H1 (cell line): ENCODE measurements at regions not wholly inside any gene's neighbourhood (a gene's known extent, or its start where the extent isn't known, plus 50 kb on each side); places are given as distances from the start of the nearest gene placed in this dataset.

Experiments
- CTCF ChIA-PET: fragments of 300-600 bp; sonication (Branson Sonifier 250); formaldehyde crosslinking; loops from one replicate; lab custom pipeline; 2021; ENCODE audit not compliant: partially characterized antibody; lab: Charles Lee
- POLR2A ChIA-PET: fragments of 300-600 bp; sonication (Branson Sonifier 250); formaldehyde crosslinking; loops from one replicate; lab custom pipeline; 2021; ENCODE audit warnings: inconsistent platforms; ENCODE audit not compliant: partially characterized antibody; lab: Charles Lee
- DNase-seq, 2 experiments: peaks; one replicate each; pipeline versions ENCODE4 v3.0.0 to v3.0.0-alpha.2; 2010 to 2022; ENCODE audit warnings: low spot score in 2 of 2, low read depth in 1 of 2, mixed read lengths in 1 of 2
- FAIRE-seq: peaks from 2 replicates; lab custom pipeline; 2011; peaks lifted over from hg19 to GRCh38; lab: Jason Lieb, UNC
- H2AFZ ChIP-seq: 2 replicates; pipeline ENCODE4 v1.8.1; 2012; ENCODE audit warnings: low read length, inconsistent platforms
- H2AK5ac ChIP-seq: 2 replicates; pipeline ENCODE4 v1.6.1; 2013; ENCODE audit warnings: low read depth, low read length
- H2BK120ac ChIP-seq: replicated peaks from 2 replicates; pipeline ENCODE3; 2013; ENCODE audit warnings: low read depth, low read length, inconsistent platforms
- H2BK12ac ChIP-seq: 2 replicates; pipeline ENCODE4 v1.6.1; 2013; ENCODE audit warnings: low read depth, low read length
- H2BK15ac ChIP-seq: 2 replicates; pipeline ENCODE4 v1.6.1; 2013; ENCODE audit warnings: low read length
- H2BK20ac ChIP-seq: 2 replicates; pipeline ENCODE4 v1.6.1; 2013; ENCODE audit warnings: low read length
- H2BK5ac ChIP-seq: 2 replicates; pipeline ENCODE4 v1.6.1; 2013; ENCODE audit warnings: low read depth, low read length
- H3K14ac ChIP-seq: 2 replicates; pipeline ENCODE4 v1.6.1; 2013; ENCODE audit warnings: inconsistent platforms; ENCODE audit not compliant: insufficient read length
- H3K18ac ChIP-seq: 2 replicates; pipeline ENCODE4 v1.6.1; 2013; ENCODE audit warnings: low read length; ENCODE audit errors: extremely low read depth
- H3K23ac ChIP-seq: 2 replicates; pipeline ENCODE4 v1.6.1; 2013; ENCODE audit warnings: inconsistent platforms; ENCODE audit not compliant: insufficient read length
- H3K23me2 ChIP-seq: 2 replicates; pipeline ENCODE4 v1.6.1; 2013; ENCODE audit warnings: low read depth, low read length
- H3K27ac ChIP-seq: 2 replicates; pipeline ENCODE4 v1.6.1; 2011; ENCODE audit warnings: low read depth, low read length, inconsistent platforms
- H3K27me3 ChIP-seq, 4 experiments: replicated peaks in 1 of 4; 1 replicate in 1 of 4; 2 replicates in 3 of 4; pipeline versions ENCODE4 v1.6.1 to v1.8.1; 2011 to 2013; ENCODE audit warnings: low read length in 3 of 4, mild to moderate bottlenecking in 3 of 4, inconsistent platforms in 2 of 4, mixed read lengths in 2 of 4, moderate library complexity in 1 of 4; ENCODE audit not compliant: control insufficient read depth in 3 of 4, insufficient read depth in 3 of 4; ENCODE audit errors: extremely low read depth in 1 of 4
- H3K36me3 ChIP-seq, 4 experiments: 2 replicates each; pipeline versions ENCODE4 v1.6.1 to v1.8.1; 2011 to 2013; ENCODE audit warnings: mild to moderate bottlenecking in 4 of 4, low read length in 3 of 4, moderate library complexity in 2 of 4, control low read depth in 1 of 4, inconsistent platforms in 1 of 4; ENCODE audit not compliant: insufficient read depth in 4 of 4, control insufficient read depth in 2 of 4
- H3K4ac ChIP-seq: replicated peaks from 2 replicates; pipeline ENCODE3; 2013; ENCODE audit warnings: low read length, low read depth, mixed read lengths, inconsistent platforms; ENCODE audit not compliant: insufficient read length
- H3K4me1 ChIP-seq, 4 experiments: replicated peaks in 1 of 4; 1 replicate in 1 of 4; 2 replicates in 3 of 4; pipeline versions ENCODE4 v1.6.1 to v1.8.1; 2011 to 2013; ENCODE audit warnings: low read length in 3 of 4, inconsistent platforms in 2 of 4, mixed read lengths in 1 of 4; ENCODE audit not compliant: insufficient read depth in 4 of 4, control insufficient read depth in 3 of 4
- H3K4me2 ChIP-seq, 2 experiments: 2 replicates each; pipeline versions ENCODE4 v1.6.1 to v1.8.1; 2011 to 2013; ENCODE audit warnings: low read depth in 2 of 2, low read length in 2 of 2, control low read depth in 1 of 2, inconsistent platforms in 1 of 2, mild to moderate bottlenecking in 1 of 2; ENCODE audit not compliant: insufficient read depth in 1 of 2
- H3K4me3 ChIP-seq, 4 experiments: fragments of 200-600, 300-600 bp in 1 of 4; sonication (generic), shearing (Covaris generic), sonication (Bioruptor Twin) in 1 of 4; 2 replicates each; pipeline versions ENCODE4 v1.5.1 to v1.8.1; 2011 to 2016; ENCODE audit warnings: low read length in 4 of 4, low read depth in 3 of 4, control low read depth in 2 of 4, inconsistent platforms in 2 of 4, mild to moderate bottlenecking in 2 of 4, mixed read lengths in 1 of 4, moderate library complexity in 1 of 4; ENCODE audit not compliant: insufficient read depth in 2 of 4; ENCODE audit errors: extremely low read depth in 1 of 4
- H3K56ac ChIP-seq: replicated peaks from 2 replicates; pipeline ENCODE3; 2013; ENCODE audit warnings: low read depth, mild to moderate bottlenecking, mixed read lengths, low read length, inconsistent platforms; ENCODE audit not compliant: insufficient read length
- H3K79me1 ChIP-seq: 2 replicates; pipeline ENCODE4 v1.6.1; 2013; ENCODE audit warnings: low read depth, low read length, control low read depth
- H3K79me2 ChIP-seq, 2 experiments: 2 replicates each; pipeline versions ENCODE4 v1.6.1 to v1.8.1; 2012 to 2013; ENCODE audit warnings: low read length in 2 of 2, mild to moderate bottlenecking in 2 of 2, inconsistent platforms in 1 of 2; ENCODE audit not compliant: insufficient read depth in 2 of 2, control insufficient read depth in 1 of 2
- H3K9ac ChIP-seq, 4 experiments: replicated peaks in 1 of 4; 1 replicate in 1 of 4; 2 replicates in 3 of 4; pipeline versions ENCODE4 v1.6.1 to v1.8.1; 2011 to 2013; ENCODE audit warnings: low read depth in 3 of 4, low read length in 3 of 4, control low read depth in 2 of 4, mild to moderate bottlenecking in 2 of 4, moderate library complexity in 2 of 4, inconsistent platforms in 1 of 4; ENCODE audit errors: extremely low read depth in 1 of 4
- H3K9me3 ChIP-seq, 2 experiments: 2 replicates each; pipeline versions ENCODE4 v1.6.1 to v1.8.1; 2012 to 2013; ENCODE audit warnings: mild to moderate bottlenecking in 2 of 2, moderate library complexity in 2 of 2, control low read depth in 1 of 2, inconsistent platforms in 1 of 2, low read depth in 1 of 2, low read length in 1 of 2, mixed read lengths in 1 of 2; ENCODE audit not compliant: insufficient read depth in 2 of 2
- H4K20me1 ChIP-seq, 2 experiments: replicated peaks in 1 of 2; 2 replicates each; pipeline versions ENCODE3 to v1.8.1; 2011 to 2013; ENCODE audit warnings: inconsistent platforms in 2 of 2, low read length in 2 of 2, mild to moderate bottlenecking in 1 of 2; ENCODE audit not compliant: insufficient read depth in 2 of 2, control insufficient read depth in 1 of 2
- H4K5ac ChIP-seq: 2 replicates; pipeline ENCODE4 v1.6.1; 2013; ENCODE audit warnings: low read length, low read depth, mixed read lengths, inconsistent platforms; ENCODE audit not compliant: insufficient read length
- H4K8ac ChIP-seq: 2 replicates; pipeline ENCODE4 v1.8.0; 2013; ENCODE audit warnings: mild to moderate bottlenecking, moderate library complexity, low read length, inconsistent platforms; ENCODE audit not compliant: insufficient read depth; ENCODE audit errors: extremely low read depth
- H4K91ac ChIP-seq: replicated peaks from 2 replicates; pipeline ENCODE3; 2013; ENCODE audit warnings: low read length, mixed read lengths, inconsistent platforms; ENCODE audit not compliant: insufficient read length
- CBX5 ChIP-seq: fragments of 300-800, 300-1000 bp; sonication (generic); IDR thresholded peaks from 2 replicates; pipeline ENCODE4 v1.7.1; 2016; ENCODE audit warnings: antibody characterized with exemption, low read length, low read depth
- CHD1 ChIP-seq: IDR thresholded peaks from 2 replicates; pipeline ENCODE4 v1.6.1; 2012; ENCODE audit warnings: low read depth, low read length, improper control_type of control experiment
- CREB1 ChIP-seq: IDR thresholded peaks from 2 replicates; pipeline ENCODE4 v1.6.1; 2012; ENCODE audit warnings: inconsistent platforms
- EGR1 ChIP-seq: IDR thresholded peaks from 2 replicates; pipeline ENCODE4 v1.6.1; 2011; ENCODE audit warnings: low read depth, low read length, borderline replicate concordance
- GABPA ChIP-seq: IDR thresholded peaks from 2 replicates; pipeline ENCODE4 v1.6.1; 2011; ENCODE audit warnings: mild to moderate bottlenecking, low read length, moderate library complexity, borderline replicate concordance; ENCODE audit not compliant: insufficient read depth
- JUN ChIP-seq: IDR thresholded peaks from 2 replicates; pipeline ENCODE4 v1.6.1; 2011; ENCODE audit warnings: low read depth, mild to moderate bottlenecking, improper control_type of control experiment, low read length
- POLR2A ChIP-seq, 2 experiments: IDR thresholded peaks; 1 replicate in 1 of 2; 2 replicates in 1 of 2; pipeline ENCODE4 v1.6.1; 2011; ENCODE audit warnings: low read depth in 2 of 2, low read length in 2 of 2, mild to moderate bottlenecking in 2 of 2; ENCODE audit errors: control extremely low read depth in 1 of 2
- RBBP5 ChIP-seq: IDR thresholded peaks from 2 replicates; pipeline ENCODE4 v1.7.1; 2012; ENCODE audit warnings: low read depth, mild to moderate bottlenecking, inconsistent platforms, low read length, moderate library complexity, borderline replicate concordance
- RXRA ChIP-seq: IDR thresholded peaks from 2 replicates; pipeline ENCODE4 v1.6.1; 2011; ENCODE audit warnings: low read depth, mild to moderate bottlenecking, low read length, moderate library complexity; ENCODE audit not compliant: insufficient read depth
- SAP30 ChIP-seq: fragments of 300-600 bp; sonication (generic); IDR thresholded peaks from 2 replicates; pipeline ENCODE4 v1.7.1; 2012; ENCODE audit warnings: low read length, moderate library complexity, mild to moderate bottlenecking, inconsistent platforms; ENCODE audit not compliant: insufficient read depth, insufficient replicate concordance
- SIN3A ChIP-seq, 2 experiments: IDR thresholded peaks in 1 of 2; conservative IDR thresholded peaks in 1 of 2; 2 replicates each; pipeline ENCODE4 v1.6.1; 2011 to 2012; ENCODE audit warnings: low read length in 2 of 2, improper control_type of control experiment in 1 of 2, low read depth in 1 of 2, mild to moderate bottlenecking in 1 of 2
- TCF12 ChIP-seq: IDR thresholded peaks from 2 replicates; pipeline ENCODE4 v1.6.1; 2011; ENCODE audit warnings: low read depth, mild to moderate bottlenecking, low read length
- TF ChIP-seq, protein P1 (sequence below): IDR thresholded peaks from 2 replicates; pipeline ENCODE4 v1.6.1; 2011; ENCODE audit warnings: low read depth, mild to moderate bottlenecking, low read length; ENCODE audit not compliant: insufficient read depth

DNA sequence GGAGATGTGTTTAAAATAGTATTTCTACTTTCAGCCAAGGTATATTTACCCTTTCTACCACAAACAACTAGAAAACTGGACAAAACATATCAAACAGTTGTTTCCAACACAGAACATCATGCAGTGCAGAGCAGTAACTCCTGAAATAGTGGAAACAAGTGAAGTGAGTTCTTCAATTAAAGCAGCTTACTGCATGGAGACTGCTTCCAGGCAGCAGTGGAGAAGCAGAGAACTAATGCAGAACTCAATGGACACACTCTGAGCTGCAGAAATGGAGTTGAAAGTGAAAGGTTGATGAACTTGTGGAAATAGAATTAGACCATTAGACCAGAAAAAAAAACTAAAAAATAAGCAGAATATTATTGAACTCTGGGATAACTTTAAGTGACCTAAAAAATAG lies 478.9 kb downstream of the CNTN6 start:
- Histone ChIP-seq H2BK120ac (no peak overlapping the region), H4K91ac (no peak overlapping the region), H3K4ac (no peak overlapping the region), H3K18ac (no peak overlapping the region), H2BK15ac (no peak overlapping the region), H3K27ac (no peak overlapping the region), H2AK5ac (no peak overlapping the region), H2BK20ac (no peak overlapping the region), H2BK12ac (no peak overlapping the region), H3K79me1 (no peaks in the 10 kb centered on the region), H2AFZ (no peak overlapping the region), H3K23ac (no peak overlapping the region), H4K8ac (no peak overlapping the region), H3K9ac (no peak overlapping the region), H4K20me1 (no peaks in the 10 kb centered on the region), H3K9me3 (no peaks in the 10 kb centered on the region), H3K4me2 (no peak overlapping the region), H4K5ac (no peak overlapping the region), H3K4me1 (no peaks in the 10 kb centered on the region), H3K27me3 (no peaks in the 10 kb centered on the region), H3K4me3 (no peak overlapping the region), H3K36me3 (no peaks in the 10 kb centered on the region), H3K56ac (no peak overlapping the region), H3K79me2 (no peaks in the 10 kb centered on the region), H2BK5ac (no peak overlapping the region), H3K23me2 (no peaks in the 10 kb centered on the region), H3K14ac (no peak overlapping the region)
- DNase-seq (no peak), FAIRE-seq (no peak)
- TF ChIP-seq JUN (no peak), SIN3A (conservative IDR thresholded peaks at IDR 0.05 in 1 of 2, IDR thresholded peaks at IDR 0.05 in 1 of 2; ENCODE audit: low read depth in 1 of 2, low read length in 2 of 2) (no peak), TCF12 (no peak), RBBP5 (no peak), POLR2A (IDR thresholded peaks at IDR 0.05; ENCODE audit: control extremely low read depth in 1 of 2, low read depth in 2 of 2, low read length in 2 of 2) (no peak), EGR1 (no peak), CHD1 (no peak), GABPA (no peak), RXRA (no peak), CBX5 (no peak), CREB1 (no peak), SAP30 (no peak)
- TF ChIP-seq, protein P1, sequence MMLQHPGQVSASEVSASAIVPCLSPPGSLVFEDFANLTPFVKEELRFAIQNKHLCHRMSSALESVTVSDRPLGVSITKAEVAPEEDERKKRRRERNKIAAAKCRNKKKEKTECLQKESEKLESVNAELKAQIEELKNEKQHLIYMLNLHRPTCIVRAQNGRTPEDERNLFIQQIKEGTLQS, result no peak
- ChIA-PET CTCF (interaction anchor here (1.7 kb wide), 1 partner anchor 10 kb away, joined by 3 read pairs; no protein-coding TSS in a partner anchor), POLR2A (no interaction called here)
